ENCODE measurements at regions not wholly inside any gene's neighbourhood (a gene's known extent, or its start where the extent isn't known, plus 50 kb on each side); places are given as distances from the start of the nearest gene placed in this dataset.

DNA sequence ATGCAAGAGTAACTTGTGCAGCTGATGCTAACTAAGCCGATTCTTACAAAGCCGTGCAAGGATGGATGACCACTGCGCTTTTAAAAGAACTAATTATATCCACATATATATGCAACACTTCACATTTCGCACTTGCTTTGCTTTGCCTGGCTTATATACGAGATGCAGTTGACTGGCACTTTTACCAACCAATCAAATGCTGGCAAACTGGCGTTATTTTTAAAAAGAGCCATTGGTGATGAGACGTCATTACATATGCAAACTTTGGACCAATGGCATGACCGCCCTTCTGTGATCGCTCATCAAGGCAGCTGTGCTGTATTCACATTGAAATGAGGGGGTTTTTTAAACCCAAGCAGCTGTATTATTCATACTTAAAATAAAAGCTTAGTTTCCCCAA lies 1147.7 kb upstream of the WWC1 start:
- no peak for DNase-seq (ENCODE audit: low read depth)

DNA sequence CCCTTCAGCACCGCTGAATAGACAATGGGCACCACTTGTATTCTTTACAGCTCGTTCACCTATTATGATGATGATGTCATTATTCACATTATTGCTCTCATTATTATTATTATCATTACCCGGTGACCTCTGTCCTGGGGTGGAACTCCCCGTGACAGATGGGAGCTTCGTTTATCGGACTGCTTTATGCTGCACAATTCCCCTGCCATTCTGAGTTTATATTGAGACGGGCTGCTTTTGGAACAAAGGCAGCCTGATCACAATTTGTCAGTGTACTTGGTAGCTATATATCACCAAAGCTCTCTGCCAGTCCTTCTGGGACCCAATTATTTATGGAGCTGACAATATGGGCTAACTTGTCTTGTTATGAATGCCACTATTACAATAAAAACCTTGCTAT lies 1145.6 kb upstream of the WWC1 start:
- DNase-seq (ENCODE audit: low read depth): no peak

DNA sequence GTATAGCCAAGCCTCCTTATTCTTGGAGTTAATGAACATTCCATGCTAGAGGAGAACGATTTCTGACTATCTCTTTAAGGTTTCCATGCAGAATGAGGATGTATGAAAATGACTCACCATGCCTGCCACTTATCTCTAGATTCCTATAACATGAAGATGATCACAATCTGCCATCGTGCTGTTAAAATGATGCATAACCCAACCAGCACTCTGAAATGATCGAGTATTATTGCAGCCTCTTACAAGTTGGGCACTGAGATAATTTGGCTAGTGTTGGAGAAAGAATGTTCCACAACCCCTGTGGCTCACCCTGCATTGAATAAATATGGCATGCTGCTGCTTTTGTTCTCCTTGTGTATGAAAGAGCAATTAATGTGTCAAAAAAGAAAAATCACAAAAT lies 1143.6 kb upstream of the WWC1 start:
- no peak for DNase-seq (ENCODE audit: low read depth)

DNA sequence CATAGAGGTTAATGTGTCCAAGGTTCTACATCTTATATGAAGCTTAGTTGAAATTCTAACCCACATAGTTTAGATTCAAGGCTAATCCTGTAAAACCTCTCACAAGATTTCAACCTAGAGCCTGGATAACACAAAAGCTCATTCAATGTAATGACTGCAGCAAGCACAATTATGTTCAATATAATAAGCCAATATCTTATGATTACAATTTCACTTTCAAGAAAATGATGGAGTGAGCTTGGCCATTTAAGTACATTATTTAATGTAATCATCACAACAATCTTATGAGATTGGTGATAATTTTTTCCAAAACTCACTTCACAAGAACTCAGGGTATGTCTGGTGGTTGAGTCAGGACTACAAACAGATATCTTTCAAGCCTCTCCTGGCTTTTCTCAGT lies 1140.8 kb upstream of the WWC1 start:
- no peak for DNase-seq (ENCODE audit: low read depth)

DNA sequence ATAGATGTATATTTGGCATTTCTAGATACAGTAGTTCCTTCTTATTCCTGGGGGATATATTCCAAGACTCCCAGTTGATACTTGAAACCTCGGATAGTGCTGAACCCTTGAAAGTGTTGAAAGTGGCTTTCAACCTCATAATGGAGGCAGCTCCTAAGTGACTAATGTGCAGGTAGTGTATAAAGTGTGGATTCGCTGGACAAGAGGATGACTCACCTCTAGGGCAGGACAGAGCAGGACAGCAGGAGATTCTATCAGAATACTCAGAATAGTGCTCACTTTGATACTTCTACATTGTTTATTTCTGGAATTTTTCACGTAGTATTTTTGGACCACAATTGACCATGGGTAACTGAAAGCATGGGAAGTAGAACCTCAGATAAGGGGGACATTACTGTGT lies 1138.9 kb upstream of the WWC1 start:
- DNase-seq (ENCODE audit: low read depth): no peak

DNA sequence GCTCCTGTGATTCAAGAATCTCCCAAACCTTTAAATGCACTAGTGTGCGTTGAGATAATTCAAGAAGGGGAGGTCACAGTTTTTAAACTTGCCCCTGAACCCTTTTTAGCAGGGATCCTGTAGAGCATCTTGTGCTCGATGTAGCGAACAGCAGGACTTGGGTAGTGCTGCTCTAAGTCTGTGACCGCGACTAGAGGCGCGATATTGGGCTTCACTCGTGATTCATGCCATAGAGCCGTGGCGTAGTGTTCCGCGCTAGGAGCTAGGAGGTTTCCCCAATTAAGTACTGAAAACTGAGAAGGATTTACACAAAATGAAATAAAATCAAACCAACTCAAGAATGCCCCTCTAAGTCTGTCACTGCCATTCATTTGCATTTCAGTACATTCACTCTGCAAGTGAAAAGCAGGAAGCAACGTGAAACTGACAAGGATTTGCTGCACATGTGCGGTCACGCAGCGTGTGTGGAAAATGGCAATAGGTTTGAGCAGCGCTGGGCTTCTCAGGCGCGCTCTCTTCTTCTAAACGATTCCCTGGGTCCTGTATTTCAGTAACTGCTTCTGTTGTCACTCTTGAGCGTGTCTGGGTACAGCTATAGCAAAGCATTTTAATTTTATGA lies 1135.9 kb upstream of the WWC1 start:
- DNase-seq (ENCODE audit: low read depth): no peak

DNA sequence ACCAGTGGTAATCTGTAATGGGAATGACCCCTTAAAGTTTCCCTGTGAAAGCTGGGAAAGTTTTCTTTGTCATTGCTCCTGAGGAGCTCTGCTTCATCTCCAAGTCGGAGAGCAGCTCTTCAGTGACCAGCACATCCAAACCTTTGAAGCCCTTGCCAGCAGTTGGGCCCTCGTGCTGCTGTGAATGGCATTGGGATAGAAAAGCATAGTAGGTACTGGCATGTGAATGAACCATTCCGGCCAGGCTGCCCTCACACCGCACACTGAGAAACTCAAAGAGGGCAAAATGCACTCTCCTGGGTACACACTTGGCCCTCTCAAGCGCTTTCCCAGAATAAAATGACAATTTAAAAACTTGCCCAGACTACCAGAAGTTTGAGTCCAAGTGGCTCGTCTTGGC lies 1135.0 kb upstream of the WWC1 start:
- no peak for DNase-seq (ENCODE audit: low read depth)

DNA sequence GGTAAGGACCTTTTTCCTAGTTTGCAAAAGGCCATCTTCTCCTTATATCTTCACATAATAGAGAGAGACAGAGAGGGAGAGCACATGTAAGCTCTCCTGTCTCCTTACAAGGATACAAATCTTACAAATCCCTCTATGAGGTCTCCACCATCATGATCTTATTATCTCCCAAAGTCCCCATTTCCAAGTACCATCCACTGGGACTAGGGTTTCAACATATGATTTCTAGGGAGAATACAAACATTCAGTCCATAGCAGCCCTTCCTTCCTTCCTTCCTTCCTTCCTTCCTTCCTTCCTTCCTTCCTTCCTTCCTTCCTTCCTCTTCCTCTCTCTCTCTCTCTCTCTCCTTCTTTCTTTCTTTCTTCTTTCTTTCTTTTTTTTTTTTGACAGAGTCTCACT lies 1132.9 kb upstream of the WWC1 start:
- no peak for DNase-seq (ENCODE audit: low read depth)

DNA sequence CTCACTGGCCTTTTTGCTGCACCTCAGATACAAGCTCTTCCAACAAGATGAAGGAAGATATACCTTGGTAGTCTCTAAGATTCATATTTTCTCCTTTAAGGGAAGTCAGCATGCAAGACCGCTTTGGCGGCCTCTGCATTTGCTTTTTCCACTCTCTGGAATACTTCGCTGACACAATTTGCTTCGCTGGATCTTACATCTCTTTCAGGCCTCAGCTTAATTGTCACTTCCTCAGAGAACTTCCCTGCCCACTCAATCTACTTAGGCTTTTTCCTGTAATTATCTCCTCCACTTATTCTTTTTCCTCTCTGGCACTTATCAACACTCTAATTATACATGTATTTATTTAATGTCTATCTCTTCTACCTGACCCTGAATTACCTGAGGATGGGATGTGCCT lies 1131.1 kb upstream of the WWC1 start:
- DNase-seq (ENCODE audit: low read depth): no peak

DNA sequence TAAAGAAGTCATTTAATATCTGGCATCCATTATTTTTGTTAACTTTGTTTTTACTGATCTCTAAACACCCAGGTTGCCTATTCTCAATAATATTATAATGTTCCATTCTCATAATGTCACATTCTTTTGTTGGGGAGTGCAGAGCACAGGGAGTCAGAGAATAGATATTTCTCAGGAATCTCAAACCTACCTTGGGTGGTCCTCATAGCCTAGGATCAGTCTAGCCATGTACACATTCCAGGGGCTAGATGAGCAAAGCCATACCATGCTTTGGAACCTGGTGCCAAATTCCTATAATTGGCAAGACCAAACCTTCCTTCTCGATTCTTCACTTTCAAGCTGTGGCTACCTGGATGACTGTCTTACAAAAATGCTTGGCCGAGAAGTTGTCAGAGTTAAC lies 1124.7 kb upstream of the WWC1 start:
- DNase-seq (ENCODE audit: low read depth): no peak

DNA sequence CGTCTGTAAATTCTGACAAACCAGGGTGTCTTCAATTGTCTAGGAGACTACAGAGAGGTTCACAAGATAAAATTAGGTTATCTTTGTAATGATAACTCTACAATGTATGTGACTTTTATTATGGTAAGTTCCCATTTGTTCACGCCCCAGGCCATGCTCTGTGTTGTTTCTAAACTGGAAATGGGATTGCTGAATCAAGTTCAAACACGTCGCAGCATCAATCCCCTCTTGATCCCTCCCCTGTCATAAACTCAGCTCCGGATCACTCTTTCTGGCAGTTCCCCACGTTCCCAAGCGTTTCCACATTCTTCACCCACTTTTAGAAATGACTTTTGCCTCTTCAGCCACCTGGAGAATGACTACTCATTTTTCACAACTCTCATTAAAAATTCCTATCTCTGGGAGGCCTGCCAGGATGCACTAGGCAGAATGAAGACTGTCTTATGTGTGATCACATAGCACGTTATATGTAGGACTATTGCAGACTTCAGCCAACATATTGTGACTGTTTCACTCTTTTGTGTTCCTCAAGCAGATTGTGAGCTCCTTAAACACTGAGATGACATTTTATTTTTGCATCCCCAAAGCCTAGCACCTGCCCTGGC lies 1124.2 kb upstream of the WWC1 start:
- DNase-seq (ENCODE audit: low read depth): no peak

DNA sequence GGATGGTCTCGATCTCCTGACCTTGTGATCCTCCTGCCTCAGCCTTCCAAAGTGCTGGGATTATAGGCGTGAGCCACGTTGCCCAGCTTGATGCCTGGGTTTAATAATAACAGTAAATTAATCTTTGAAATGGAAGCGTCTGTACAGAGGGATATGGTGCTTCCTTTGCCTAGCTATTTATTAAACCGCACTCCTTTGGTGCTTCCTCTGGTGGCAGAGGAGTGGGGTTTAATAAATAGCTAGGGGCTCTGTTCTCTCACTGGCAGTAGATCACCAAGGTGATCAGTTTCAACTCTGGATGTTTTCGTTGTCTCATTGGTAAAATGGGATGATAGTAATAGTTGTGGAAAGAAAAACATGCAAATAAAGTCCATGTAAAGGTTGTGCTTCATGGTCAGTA lies 1122.5 kb upstream of the WWC1 start:
- DNase-seq (ENCODE audit: low read depth): no peak

DNA sequence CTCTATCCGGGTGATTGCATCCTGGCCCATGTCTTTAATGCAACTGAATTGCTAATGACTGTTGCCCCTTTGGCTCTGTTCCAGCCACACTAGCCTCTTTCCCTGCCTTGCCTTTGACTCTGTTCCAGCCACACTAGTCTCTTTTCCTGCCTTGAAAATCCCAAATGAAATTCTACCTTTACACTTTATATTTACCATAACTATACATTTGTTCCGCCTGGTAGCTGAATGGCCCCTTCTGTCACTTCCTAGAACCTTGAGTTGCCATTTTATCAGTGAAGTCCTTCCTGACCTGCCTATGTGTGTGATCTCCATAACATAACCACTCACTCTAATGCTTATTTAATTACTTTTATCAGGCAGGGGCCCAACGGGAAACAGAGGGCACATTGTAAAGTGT lies 1120.4 kb upstream of the WWC1 start:
- DNase-seq (ENCODE audit: low read depth): no peak

DNA sequence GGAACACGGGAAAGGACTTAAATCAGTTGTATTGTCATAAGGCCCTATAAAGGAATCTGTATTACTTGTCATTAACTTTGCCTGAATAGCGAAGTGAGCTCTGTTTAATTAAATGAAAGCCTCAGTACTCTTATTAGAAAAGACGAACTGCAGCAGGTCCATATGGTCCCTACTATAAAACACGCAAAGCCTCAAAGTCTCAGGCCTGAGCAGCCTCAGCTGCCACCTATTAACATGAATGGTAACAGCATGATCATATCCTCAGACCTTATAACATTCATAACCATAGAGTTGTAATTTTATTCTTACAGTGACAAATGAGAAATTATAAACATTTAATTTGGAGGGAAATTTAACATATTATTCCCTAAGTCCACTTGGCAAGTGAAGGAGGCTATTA lies 1113.7 kb upstream of the WWC1 start:
- DNase-seq (ENCODE audit: low read depth): no peak

DNA sequence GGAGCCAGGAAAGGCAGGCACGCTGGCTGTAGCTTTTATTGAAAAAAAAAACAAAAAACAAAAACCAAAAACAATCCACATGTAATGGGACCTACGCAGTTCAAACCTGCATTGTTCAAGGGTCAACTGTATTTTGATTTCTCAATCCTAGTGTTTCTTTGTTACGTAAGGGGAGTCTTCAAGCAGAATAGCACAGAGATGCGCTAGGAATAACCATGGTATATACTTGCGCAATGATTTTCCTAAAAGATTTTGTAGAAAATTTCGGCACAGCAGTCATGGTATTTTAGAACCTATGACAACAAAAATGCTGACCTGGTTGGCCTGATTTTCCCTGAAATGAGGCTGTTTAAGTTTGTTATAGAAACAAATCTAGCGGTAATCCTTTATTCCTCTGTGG lies 1110.5 kb upstream of the WWC1 start:
- DNase-seq (ENCODE audit: low read depth): no peak

DNA sequence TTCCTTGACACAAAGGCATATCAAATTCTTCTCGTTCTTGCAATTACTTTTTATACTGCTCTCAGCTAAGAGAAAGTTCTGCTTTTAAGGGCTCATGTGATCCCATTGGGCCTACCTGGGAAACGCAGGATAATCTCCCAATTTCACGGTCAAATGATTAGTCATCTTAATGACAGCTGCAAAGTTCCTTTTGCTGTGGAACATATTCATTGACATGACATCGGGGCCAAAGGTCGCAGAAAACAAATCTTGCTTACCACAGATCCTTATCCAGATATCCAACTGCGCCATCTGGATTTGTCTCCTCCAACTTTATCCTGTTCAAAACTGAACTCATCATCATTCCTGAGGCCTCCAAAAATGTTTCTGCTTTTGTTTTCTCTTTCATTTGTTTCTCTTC lies 1085.6 kb upstream of the WWC1 start:
- DNase-seq (ENCODE audit: low read depth): no peak

DNA sequence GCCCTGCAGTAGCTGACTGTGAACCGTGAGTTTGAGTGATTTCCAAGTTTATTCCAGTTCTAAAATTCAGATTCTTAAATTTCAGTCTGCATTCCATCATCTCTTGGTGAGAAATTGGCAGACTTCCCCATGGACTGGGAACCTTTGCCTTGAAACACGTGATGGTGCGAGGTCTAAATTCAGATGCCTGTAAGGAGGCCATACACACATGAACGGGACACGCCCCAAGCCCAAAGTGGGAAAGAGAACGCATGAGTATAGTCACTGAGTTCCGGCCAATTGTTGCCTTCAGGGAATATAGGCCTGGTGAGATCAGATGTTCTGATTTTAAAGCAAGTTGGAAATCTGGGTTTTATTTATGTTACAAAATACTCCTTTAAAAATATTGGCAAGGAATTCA lies 1084.4 kb upstream of the WWC1 start:
- no peak for DNase-seq (ENCODE audit: low read depth)

DNA sequence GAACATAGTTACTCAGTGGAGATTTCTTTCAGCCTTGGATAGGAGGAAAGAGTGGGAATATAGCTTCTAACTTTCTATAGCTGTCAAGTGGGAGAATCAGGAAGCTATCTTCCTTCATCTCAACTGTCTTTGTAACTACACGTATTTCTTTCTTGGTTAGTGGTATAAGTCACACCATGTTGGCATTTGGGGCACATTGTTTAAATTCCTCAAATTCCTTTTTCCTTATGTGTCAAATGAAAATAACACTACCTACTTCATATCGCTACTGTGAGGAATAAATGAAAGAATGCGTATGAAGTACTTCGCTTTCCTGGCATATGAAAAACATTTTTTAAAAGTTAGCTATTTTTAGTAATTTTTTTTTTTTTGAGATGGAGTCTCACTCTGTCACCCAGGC lies 1082.5 kb upstream of the WWC1 start:
- peak; percentile 28 for DNase-seq (ENCODE audit: low read depth)

DNA sequence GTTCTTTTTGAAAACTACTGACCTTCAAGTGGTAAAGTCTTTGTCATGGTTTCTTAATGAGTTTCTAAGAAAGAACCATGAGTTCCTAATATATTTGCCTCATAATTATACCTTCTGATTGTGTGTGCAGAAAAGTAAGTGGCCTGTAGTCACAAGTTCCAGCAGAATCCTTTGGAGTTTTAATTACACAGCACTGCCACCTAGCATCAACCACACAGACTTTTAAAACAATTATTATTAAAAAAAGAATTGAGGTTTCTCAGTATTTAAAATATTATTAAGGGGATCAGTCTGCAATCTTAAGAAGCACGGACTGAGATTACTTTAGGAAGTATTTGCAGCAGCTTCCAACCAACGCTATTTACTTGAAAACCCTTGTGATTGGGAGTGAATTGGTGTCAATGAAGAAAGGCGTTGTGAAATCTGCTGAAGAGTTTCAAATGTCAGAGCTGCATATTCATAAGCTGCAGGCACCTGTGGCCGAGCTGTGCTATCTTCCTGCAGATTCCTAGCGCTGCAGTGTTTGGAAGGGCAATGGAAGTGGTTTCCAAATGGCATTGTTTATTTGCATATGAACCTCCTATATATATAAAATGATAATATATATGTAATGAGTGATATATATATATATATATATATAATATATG lies 1074.2 kb upstream of the WWC1 start:
- no peak for DNase-seq (ENCODE audit: low read depth)

DNA sequence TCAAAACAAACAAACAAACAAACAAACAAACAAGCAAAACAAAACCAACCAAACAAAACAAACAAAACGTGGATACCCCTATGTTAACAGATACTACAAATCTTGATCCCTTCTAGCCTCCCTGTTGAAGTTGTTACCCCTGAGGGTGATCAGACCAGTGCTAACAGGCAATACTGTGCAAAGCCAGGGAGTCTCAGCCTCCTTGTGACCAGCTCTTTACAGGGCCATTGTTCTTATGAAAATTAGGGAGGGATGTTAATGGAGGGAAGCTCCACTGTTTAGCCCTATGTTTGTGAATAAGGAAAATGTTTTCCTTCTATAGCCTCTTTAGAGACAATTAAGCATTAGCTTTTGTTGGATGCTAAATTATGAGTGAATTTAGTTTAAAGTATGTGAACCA lies 1072.1 kb upstream of the WWC1 start:
- DNase-seq (ENCODE audit: low read depth): no peak

DNA sequence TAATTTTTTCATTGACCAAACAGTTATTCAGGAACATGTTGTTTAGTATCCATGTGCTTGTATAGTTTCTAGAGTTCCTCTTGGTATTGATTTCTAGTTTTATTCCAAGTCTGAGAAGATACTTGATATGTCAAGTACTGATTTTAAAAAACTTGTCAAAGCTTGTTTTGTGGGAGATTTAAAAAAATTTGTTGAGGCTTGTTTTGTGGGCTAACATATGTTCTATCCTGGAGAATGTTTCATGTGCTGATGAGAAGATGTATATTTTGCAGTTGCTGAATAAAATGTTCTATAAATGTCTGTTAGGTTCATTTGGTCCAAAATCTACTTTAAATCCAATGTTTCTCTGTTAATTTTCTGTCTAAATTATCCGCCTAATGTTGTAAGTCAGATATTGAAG lies 1065.1 kb upstream of the WWC1 start:
- no peak for DNase-seq (ENCODE audit: low read depth)

DNA sequence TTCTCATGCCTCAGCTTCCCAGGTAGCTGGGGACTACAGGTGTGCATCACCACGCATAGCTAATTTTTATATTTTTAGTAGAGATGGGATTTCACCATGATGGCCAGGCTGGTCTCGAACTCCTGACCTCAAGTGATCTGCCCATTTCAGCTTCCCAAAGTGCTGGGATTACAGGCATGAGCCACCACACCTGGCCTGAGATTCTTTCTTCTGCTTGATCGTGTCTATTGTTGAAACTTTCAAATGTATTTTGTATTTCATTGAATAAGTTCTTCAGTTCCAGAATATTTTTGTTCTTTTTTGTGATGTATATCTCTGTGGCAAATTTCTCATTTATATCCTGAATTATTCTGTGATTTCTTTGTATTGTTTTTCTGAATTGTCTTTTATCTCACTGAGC lies 1063.3 kb upstream of the WWC1 start:
- DNase-seq (ENCODE audit: low read depth): no peak

DNA sequence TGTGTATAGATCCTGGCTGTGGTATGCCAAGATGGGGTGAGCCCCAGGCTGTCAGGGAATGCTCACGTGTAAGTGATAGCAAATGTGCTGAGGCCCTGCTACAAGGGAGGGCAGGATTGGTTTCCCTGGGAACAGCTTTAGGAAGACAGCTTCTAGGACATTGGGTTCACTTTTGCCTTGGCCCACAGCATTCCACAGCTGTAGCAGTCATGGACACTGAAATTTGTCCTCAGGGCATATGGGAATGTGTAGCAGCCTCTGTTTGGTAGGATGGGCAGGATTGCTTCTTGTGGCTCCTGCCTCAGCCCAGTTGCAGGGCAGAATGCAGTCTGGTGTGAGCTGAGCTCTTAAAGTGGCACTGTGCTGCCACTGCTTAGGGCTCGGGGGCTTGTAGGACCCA lies 1061.7 kb upstream of the WWC1 start:
- DNase-seq (ENCODE audit: low read depth): no peak

DNA sequence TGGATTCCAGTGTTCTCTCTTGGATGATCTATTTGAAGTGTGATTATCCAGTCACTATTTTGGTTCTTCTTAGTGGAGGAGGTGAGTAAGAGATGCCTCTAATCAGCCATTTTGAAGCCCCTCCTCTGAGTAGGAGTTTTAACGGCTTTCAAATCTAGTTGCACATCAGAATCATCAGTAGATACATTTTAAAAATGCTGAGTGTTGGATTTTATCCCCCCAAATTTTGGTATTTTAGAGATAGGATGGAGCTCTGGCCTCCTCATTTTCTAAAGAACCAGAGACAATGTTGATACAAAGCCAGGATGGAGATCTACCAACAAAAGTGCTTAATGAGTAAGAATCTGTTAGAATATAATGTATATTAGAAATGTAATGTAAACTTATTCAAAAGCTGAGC lies 1061.0 kb upstream of the WWC1 start:
- no peak for DNase-seq (ENCODE audit: low read depth)

Data from ELR (cell line).